ENCODE measurements at regions not wholly inside any gene's neighbourhood (a gene's known extent, or its start where the extent isn't known, plus 50 kb on each side); places are given as distances from the start of the nearest gene placed in this dataset.

GRCh38 chr10:88169037-88169319 lies 305.6 kb downstream of the PTEN start:
- TF ChIP-seq CTCF (IDR thresholded peaks at IDR 0.05) (no peak), EZH2 (IDR thresholded peaks at IDR 0.05; ENCODE audit: borderline replicate concordance, insufficient read depth, low read depth, low read length, poor library complexity, severe bottlenecking) (no peak)

Data from B cell (primary cell).